A673 (cell line): ENCODE measurements at regions not wholly inside any gene's neighbourhood (a gene's known extent, or its start where the extent isn't known, plus 50 kb on each side); places are given as distances from the start of the nearest gene placed in this dataset.

ENCODE experiments used
- BruUV-seq: library from RNA; stranded (reverse); fragments of 400-500 nt; replicated peaks from 2 replicates; lab custom pipeline; 2021; lab: Mats Ljungman, UMichigan
- CTCF ChIA-PET: fragments of 300-600 bp; sonication (Branson Sonifier 250); formaldehyde crosslinking; loops from one replicate; lab custom pipeline; 2022; ENCODE audit warnings: antibody characterized with exemption; lab: Charles Lee
- POLR2A ChIA-PET: fragments of 300-600 bp; sonication (Branson Sonifier 250); formaldehyde crosslinking; loops from one replicate; lab custom pipeline; 2022; ENCODE audit warnings: antibody characterized with exemption; ENCODE audit not compliant: low non-redundant PET; lab: Charles Lee
- DNase-seq: peaks from one replicate; pipeline ENCODE4 v3.0.0-alpha.2; 2015; ENCODE audit warnings: low spot score
- H3K27ac ChIP-seq: fragments of 200-600 bp; sonication (generic); 2 replicates; pipeline ENCODE4 v1.5.1; 2016; ENCODE audit warnings: mixed run types, low read depth, mild to moderate bottlenecking, mixed read lengths, antibody characterized with exemption, low read length; ENCODE audit not compliant: poor library complexity, severe bottlenecking
- H3K27me3 ChIP-seq: fragments of 200-600 bp; sonication (generic); replicated peaks from 2 replicates; pipeline ENCODE4 v1.6.1; 2017; ENCODE audit warnings: mixed run types, low read depth, mild to moderate bottlenecking, mixed read lengths, antibody characterized with exemption, low read length; ENCODE audit not compliant: insufficient read depth, poor library complexity
- H3K36me3 ChIP-seq: fragments of 200-600 bp; sonication (generic); 2 replicates; pipeline ENCODE4 v1.6.1; 2016; ENCODE audit warnings: mixed run types, mild to moderate bottlenecking, mixed read lengths, antibody characterized with exemption, low read length; ENCODE audit not compliant: insufficient read depth, poor library complexity, severe bottlenecking
- H3K4me1 ChIP-seq: fragments of 200-600 bp; sonication (generic); 2 replicates; pipeline ENCODE4 v1.6.1; 2017; ENCODE audit warnings: mixed run types, mild to moderate bottlenecking, mixed read lengths, antibody characterized with exemption, low read length; ENCODE audit not compliant: insufficient read depth, poor library complexity, severe bottlenecking
- H3K4me3 ChIP-seq: fragments of 200-600 bp; sonication (generic); 2 replicates; pipeline ENCODE4 v1.5.1; 2016; ENCODE audit warnings: low read depth, mixed run types, mild to moderate bottlenecking, mixed read lengths, low read length; ENCODE audit not compliant: poor library complexity, severe bottlenecking
- H3K9me3 ChIP-seq: fragments of 200-600 bp; sonication (generic); 2 replicates; pipeline ENCODE4 v1.6.1; 2016; ENCODE audit warnings: mixed run types, low read depth, mild to moderate bottlenecking, mixed read lengths, antibody characterized with exemption, low read length; ENCODE audit not compliant: poor library complexity, severe bottlenecking
- CTCF ChIP-seq: fragments of 300-800, 200-600 bp; sonication (generic); conservative IDR thresholded peaks from 2 replicates; pipeline ENCODE4 v1.5.1; 2017; ENCODE audit warnings: low read depth, mild to moderate bottlenecking, antibody characterized with exemption, low read length, moderate library complexity, mixed read lengths
- EZH2 ChIP-seq: fragments of 200-600 bp; sonication (generic); IDR thresholded peaks from 2 replicates; pipeline ENCODE4 v1.6.1; 2017; ENCODE audit warnings: borderline replicate concordance, low read depth, mild to moderate bottlenecking, mixed read lengths, antibody characterized with exemption, low read length; ENCODE audit not compliant: poor library complexity, severe bottlenecking
- intact Hi-C: fragments of 100-400 bp; cut with micrococcal nuclease; formaldehyde crosslinking; loops from one replicate; pipeline ENCODE4 v1.10.0; 2022; ENCODE audit not compliant: unreplicated experiment

GRCh38 chr2:2591542-2591940, 260.5 kb upstream of the MYT1L start:
- no TSS peak for BruUV-seq
- ChIA-PET POLR2A (no interaction called here), CTCF (no interaction called here)
- intact Hi-C loops = no loop called here
- Histone ChIP-seq H3K36me3 (no peaks in the 10 kb centered on the region), H3K4me1 (no peaks in the 10 kb centered on the region), H3K4me3 (no peak overlapping the region), H3K27me3 (no peaks in the 10 kb centered on the region), H3K27ac (no peak overlapping the region), H3K9me3 (no peaks in the 10 kb centered on the region)
- no peak for DNase-seq
- no peak for TF ChIP-seq CTCF
- no peak for TF ChIP-seq EZH2

- Histone ChIP-seq H3K4me3 (no peak overlapping the region), H3K27me3 (no peaks in the 10 kb centered on the region), H3K27ac (no peak overlapping the region), H3K36me3 (no peaks in the 10 kb centered on the region), H3K9me3 (no peaks in the 10 kb centered on the region), H3K4me1 (no peaks in the 10 kb centered on the region)
- TF ChIP-seq CTCF (no peak), EZH2 (no peak)
- BruUV-seq = no TSS peak
- POLR2A ChIA-PET = no interaction called here
- intact Hi-C loops = no loop called here
- DNase-seq = no peak
- CTCF ChIA-PET = no interaction called here
Measured at GRCh38 chr2:2590841-2591541, 259.9 kb upstream of the MYT1L start.

- intact Hi-C loops = no loop called here
- no peak for DNase-seq
- Histone ChIP-seq H3K4me1 (no peaks in the 10 kb centered on the region), H3K36me3 (no peaks in the 10 kb centered on the region), H3K4me3 (no peak overlapping the region), H3K27me3 (no peaks in the 10 kb centered on the region), H3K27ac (no peak overlapping the region), H3K9me3 (no peaks in the 10 kb centered on the region)
- TF ChIP-seq CTCF = no peak
- TF ChIP-seq EZH2 = no peak
- BruUV-seq = no TSS peak
- ChIA-PET CTCF (no interaction called here), POLR2A (no interaction called here)
Measured at GRCh38 chr2:2590141-2590540, 259.1 kb upstream of the MYT1L start.
